Upper lobe of right lung (tissue), 1 donor: ENCODE measurements at regions not wholly inside any gene's neighbourhood (a gene's known extent, or its start where the extent isn't known, plus 50 kb on each side); places are given as distances from the start of the nearest gene placed in this dataset.
"Not testable (repeated sequence)": the region's sequence is repeated elsewhere in the genome, so short reads cannot be mapped to it uniquely, and the experiment has no call there.

Source experiments
- ATAC-seq: fragments of 200-7000 bp; cut with Tn5 transposase; one replicate; pipeline ENCODE4 v1.9.1; 2020; ENCODE audit warnings: mild to moderate bottlenecking, moderate library complexity
- DNase-seq: peaks from one replicate; pipeline ENCODE4 v3.0.0-alpha.2; 2020
- H3K27ac ChIP-seq: fragments of 200-600 bp; one replicate; pipeline ENCODE4 v1.8.0; 2022
- H3K27me3 ChIP-seq: fragments of 200-600 bp; one replicate; pipeline ENCODE4 v1.8.0; 2022; ENCODE audit warnings: mild to moderate bottlenecking
- H3K36me3 ChIP-seq: fragments of 200-600 bp; one replicate; pipeline ENCODE4 v1.8.0; 2022
- H3K4me1 ChIP-seq: fragments of 200-600 bp; one replicate; pipeline ENCODE4 v1.8.0; 2022
- H3K4me3 ChIP-seq: fragments of 200-600 bp; one replicate; pipeline ENCODE4 v1.8.0; 2022; ENCODE audit warnings: mild to moderate bottlenecking
- H3K9me3 ChIP-seq: fragments of 200-600 bp; one replicate; pipeline ENCODE4 v1.8.0; 2022
- intact Hi-C: fragments of 100-400 bp; cut with DNase I; formaldehyde crosslinking; loops from one replicate; pipeline ENCODE4 v1.11.0; 2022
- TF ChIP-seq, protein P1 (sequence below): fragments of 200-600 bp; IDR thresholded peaks from one replicate; pipeline ENCODE4 v1.8.0; 2022; ENCODE audit warnings: antibody characterized with exemption
- donor health status: DM: no; HTN: yes; CAD: no; lungs with severe emphysema.

DNA sequence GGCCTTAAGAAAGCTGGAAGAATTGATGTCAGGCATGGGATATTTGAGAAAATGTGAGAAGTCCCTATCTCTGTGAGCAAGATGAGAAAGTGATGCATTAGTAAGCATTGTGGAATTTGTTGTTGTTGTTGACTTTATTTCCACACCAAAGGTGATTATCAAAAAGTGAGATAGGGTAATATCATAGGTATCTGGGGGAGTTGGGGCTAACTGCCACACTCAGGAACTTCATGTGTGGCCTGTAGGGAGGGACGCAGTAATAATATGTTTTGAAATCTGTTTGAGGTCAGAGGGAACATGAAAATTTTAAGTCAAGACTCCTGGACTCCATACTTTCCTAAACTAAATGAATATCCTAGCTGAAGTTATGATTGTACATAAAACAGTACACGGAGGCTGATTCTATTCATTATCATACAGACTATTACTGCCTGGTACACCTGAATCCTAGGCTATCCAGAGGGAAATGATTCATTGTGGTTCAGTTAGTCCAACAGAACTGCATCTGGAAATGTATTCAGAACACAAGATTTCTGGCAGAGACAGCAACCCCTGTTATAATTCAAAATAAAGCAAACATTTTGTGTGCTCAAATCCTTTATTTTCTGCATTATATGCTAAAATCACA is 304.8 kb downstream of the CPS1 start:
- DNase-seq (no peak), ATAC-seq (no peak)
- Histone ChIP-seq H3K27ac (no peak overlapping the region), H3K27me3 (no peaks in the 10 kb centered on the region), H3K36me3 (no peaks in the 10 kb centered on the region), H3K4me3 (no peak overlapping the region), H3K4me1 (no peaks in the 10 kb centered on the region), H3K9me3 (no peaks in the 10 kb centered on the region)
- intact Hi-C loops = no loop called here
- TF ChIP-seq, protein P1, sequence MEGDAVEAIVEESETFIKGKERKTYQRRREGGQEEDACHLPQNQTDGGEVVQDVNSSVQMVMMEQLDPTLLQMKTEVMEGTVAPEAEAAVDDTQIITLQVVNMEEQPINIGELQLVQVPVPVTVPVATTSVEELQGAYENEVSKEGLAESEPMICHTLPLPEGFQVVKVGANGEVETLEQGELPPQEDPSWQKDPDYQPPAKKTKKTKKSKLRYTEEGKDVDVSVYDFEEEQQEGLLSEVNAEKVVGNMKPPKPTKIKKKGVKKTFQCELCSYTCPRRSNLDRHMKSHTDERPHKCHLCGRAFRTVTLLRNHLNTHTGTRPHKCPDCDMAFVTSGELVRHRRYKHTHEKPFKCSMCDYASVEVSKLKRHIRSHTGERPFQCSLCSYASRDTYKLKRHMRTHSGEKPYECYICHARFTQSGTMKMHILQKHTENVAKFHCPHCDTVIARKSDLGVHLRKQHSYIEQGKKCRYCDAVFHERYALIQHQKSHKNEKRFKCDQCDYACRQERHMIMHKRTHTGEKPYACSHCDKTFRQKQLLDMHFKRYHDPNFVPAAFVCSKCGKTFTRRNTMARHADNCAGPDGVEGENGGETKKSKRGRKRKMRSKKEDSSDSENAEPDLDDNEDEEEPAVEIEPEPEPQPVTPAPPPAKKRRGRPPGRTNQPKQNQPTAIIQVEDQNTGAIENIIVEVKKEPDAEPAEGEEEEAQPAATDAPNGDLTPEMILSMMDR = no peak

DNA sequence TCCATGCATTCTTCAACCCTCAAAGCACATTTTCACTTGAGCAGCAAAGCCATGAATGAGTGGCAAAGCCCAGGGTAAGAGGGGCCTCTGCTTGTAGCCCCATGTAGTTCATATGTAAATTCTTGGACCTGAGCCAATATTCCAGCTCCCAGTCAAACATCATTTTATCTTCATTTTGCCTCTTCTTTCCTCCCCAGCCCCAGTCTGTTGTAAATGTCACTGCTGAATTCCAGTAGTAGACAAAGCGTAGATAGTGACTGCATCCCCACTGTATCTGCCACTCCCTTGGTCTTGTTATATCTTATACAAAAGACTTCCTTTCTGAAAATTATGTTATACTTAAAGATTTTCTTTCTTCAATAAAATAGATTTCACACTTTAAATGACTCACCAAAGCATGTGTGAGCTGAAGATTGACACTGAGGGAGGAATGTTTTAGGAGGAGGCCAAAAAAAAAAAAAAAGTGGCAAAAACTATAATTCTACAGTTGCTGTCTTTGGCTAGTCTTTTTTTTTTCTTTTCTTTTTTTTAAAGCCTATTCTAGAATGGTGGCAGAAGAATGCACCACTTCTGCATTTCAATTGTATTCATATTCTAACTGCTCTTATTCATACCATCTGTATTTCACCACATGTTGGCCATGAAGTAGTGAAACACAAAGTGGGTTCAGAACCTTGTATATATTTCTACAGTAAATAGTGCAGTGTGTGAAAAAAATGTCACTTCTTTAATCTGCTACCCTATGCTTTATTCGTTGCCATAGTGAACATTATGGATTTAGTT is 306.1 kb downstream of the CPS1 start:
- intact Hi-C loops = no loop called here
- TF ChIP-seq, protein P1 = no peak
- DNase-seq = no peak
- ATAC-seq = no peak
- Histone ChIP-seq H3K27me3 (no peaks in the 10 kb centered on the region), H3K4me1 (no peaks in the 10 kb centered on the region), H3K36me3 (no peaks in the 10 kb centered on the region), H3K9me3 (no peaks in the 10 kb centered on the region), H3K27ac (no peak overlapping the region), H3K4me3 (no peak overlapping the region)

DNA sequence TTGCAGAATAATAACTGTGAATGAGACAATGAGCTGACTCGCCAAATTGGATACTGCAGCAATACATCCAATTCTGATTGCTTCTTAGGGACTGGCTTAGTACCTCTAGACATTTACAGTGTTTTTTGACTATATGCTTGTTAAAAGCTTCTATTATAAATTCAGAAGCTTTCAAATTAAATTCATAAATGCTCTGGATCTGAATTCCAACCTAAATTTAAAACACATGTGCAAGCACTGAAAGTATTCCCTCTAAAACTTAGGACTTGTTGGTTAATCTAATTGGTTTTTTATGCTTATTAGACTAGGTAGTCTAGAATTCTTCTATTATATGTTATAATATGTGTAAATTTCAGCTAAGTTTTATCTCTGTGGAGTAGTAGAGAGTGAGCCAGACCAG is 306.9 kb downstream of the CPS1 start:
- DNase-seq = no peak
- intact Hi-C loops = no loop called here
- no peak overlapping the region for H3K4me3 ChIP-seq
- H3K36me3 ChIP-seq = no peaks in the 10 kb centered on the region
- H3K9me3 ChIP-seq = no peaks in the 10 kb centered on the region
- TF ChIP-seq, protein P1 = no peak
- H3K27me3 ChIP-seq = no peaks in the 10 kb centered on the region
- H3K27ac ChIP-seq = no peak overlapping the region
- H3K4me1 ChIP-seq = no peaks in the 10 kb centered on the region
- no peak for ATAC-seq

- not testable (repeated sequence) for ATAC-seq, H3K27ac ChIP-seq, H3K36me3 ChIP-seq
Observed at GRCh38 chr2:210871566-210871965, 315.2 kb downstream of the CPS1 start.

GRCh38 chr2:210873631-210874030 is 317.2 kb downstream of the CPS1 start:
- no peak overlapping the region for H3K4me3 ChIP-seq
- no peaks in the 10 kb centered on the region for H3K4me1 ChIP-seq
- no peaks in the 10 kb centered on the region for H3K36me3 ChIP-seq
- DNase-seq = no peak
- TF ChIP-seq, protein P1 = no peak
- intact Hi-C loops = no loop called here
- no peak overlapping the region for H3K27ac ChIP-seq
- H3K9me3 ChIP-seq = no peaks in the 10 kb centered on the region
- no peaks in the 10 kb centered on the region for H3K27me3 ChIP-seq
- ATAC-seq = no peak

More at GRCh38 chr2:210871566-210871965, 315.2 kb downstream of the CPS1 start:
- H3K4me1 ChIP-seq, H3K4me3 ChIP-seq, H3K27me3 ChIP-seq, DNase-seq, intact Hi-C loops, H3K9me3 ChIP-seq: not testable (repeated sequence)

DNA sequence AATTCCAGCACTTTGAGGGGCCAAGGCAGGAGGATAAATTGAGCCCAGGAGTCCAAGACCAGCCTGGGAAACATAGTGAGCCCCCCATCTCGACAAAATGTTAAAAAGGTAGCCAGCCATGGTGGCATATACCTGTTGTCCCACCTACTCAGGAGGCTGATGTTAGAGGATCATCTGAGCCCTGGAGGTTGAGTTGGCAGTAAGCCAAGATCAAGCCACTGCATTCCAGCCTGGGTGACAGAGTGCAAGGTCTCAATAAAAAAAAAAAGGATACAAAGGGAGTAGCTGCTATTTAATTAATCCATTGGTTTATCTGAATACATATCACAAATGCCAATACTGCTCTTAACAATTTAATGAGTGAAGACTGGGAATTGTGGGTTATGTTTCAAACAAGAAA is 327.8 kb downstream of the CPS1 start:
- Histone ChIP-seq H3K27me3 (no peaks in the 10 kb centered on the region), H3K4me1 (no peaks in the 10 kb centered on the region), H3K36me3 (no peaks in the 10 kb centered on the region), H3K4me3 (no peak overlapping the region), H3K27ac (no peak overlapping the region), H3K9me3 (no peaks in the 10 kb centered on the region)
- intact Hi-C loops = no loop called here
- TF ChIP-seq, protein P1 = no peak
- no peak for ATAC-seq
- no peak for DNase-seq
